Neural cell (in vitro differentiated cells): ENCODE measurements at regions not wholly inside any gene's neighbourhood (a gene's known extent, or its start where the extent isn't known, plus 50 kb on each side); places are given as distances from the start of the nearest gene placed in this dataset.

ENCODE experiments used
- H2AFZ ChIP-seq: fragments of 200-600, 300-800 bp; sonication (generic), shearing (Covaris generic); 2 replicates; pipeline ENCODE4 v1.6.0; 2014; ENCODE audit warnings: low read depth, mild to moderate bottlenecking, antibody characterized with exemption, low read length, moderate library complexity
- H3F3A ChIP-seq: fragments of 200-600 bp; shearing (Covaris generic); 2 replicates; pipeline ENCODE4 v1.6.1; 2016; ENCODE audit warnings: mild to moderate bottlenecking, moderate library complexity, mixed read lengths, antibody characterized with exemption, low read length; ENCODE audit not compliant: insufficient read depth, poor library complexity, severe bottlenecking
- H3K27ac ChIP-seq: fragments of 200-600, 300-800 bp; sonication (generic), shearing (Covaris generic); 2 replicates; pipeline ENCODE4 v1.5.1; 2014; ENCODE audit warnings: mild to moderate bottlenecking, low read length, moderate library complexity
- H3K27me3 ChIP-seq: fragments of 300-800, 200-600 bp; sonication (generic), shearing (Covaris generic); 2 replicates; pipeline ENCODE4 v1.6.0; 2014; ENCODE audit warnings: mild to moderate bottlenecking, low read depth, low read length, moderate library complexity; ENCODE audit not compliant: insufficient read depth
- H3K36me3 ChIP-seq: fragments of 300-800, 200-600 bp; sonication (generic), shearing (Covaris generic); 2 replicates; pipeline ENCODE4 v1.5.1; 2014; ENCODE audit warnings: mild to moderate bottlenecking, antibody characterized with exemption, low read length, moderate library complexity; ENCODE audit not compliant: insufficient read depth
- H3K4me2 ChIP-seq: fragments of 300-800, 200-600 bp; sonication (generic), shearing (Covaris generic); 2 replicates; pipeline ENCODE4 v1.6.0; 2014; ENCODE audit warnings: mild to moderate bottlenecking, low read length
- H3K4me3 ChIP-seq: fragments of 300-800, 200-600 bp; sonication (generic), shearing (Covaris generic); 2 replicates; pipeline ENCODE4 v1.5.1; 2014; ENCODE audit warnings: mild to moderate bottlenecking, low read length, moderate library complexity
- H3K79me2 ChIP-seq: fragments of 200-600 bp; shearing (Covaris generic); replicated peaks from 2 replicates; pipeline ENCODE4 v1.6.0; 2014; ENCODE audit warnings: mild to moderate bottlenecking, low read length, moderate library complexity; ENCODE audit not compliant: insufficient read depth
- H3K9ac ChIP-seq: fragments of 300-800, 200-600 bp; sonication (generic), shearing (Covaris generic); 2 replicates; pipeline ENCODE4 v1.6.1; 2016; ENCODE audit warnings: mild to moderate bottlenecking, low read length, mixed read lengths
- H3K9me2 ChIP-seq: fragments of 200-600 bp; shearing (Covaris generic); 2 replicates; pipeline ENCODE4 v1.6.1; 2016; ENCODE audit warnings: mild to moderate bottlenecking, low read length, mixed read lengths; ENCODE audit not compliant: insufficient read depth
- H3K9me3 ChIP-seq: fragments of 200-600, 300-800 bp; sonication (generic), shearing (Covaris generic); 2 replicates; pipeline ENCODE4 v1.6.1; 2016; ENCODE audit warnings: mild to moderate bottlenecking, mixed run types, low read length, moderate library complexity, mixed read lengths
- H4K20me1 ChIP-seq: fragments of 200-600 bp; shearing (Covaris generic); 2 replicates; pipeline ENCODE4 v1.6.1; 2016; ENCODE audit warnings: mild to moderate bottlenecking, mixed run types; ENCODE audit not compliant: insufficient read depth
- EP300 ChIP-seq: fragments of 450-650 bp; conservative IDR thresholded peaks from 2 replicates; pipeline ENCODE4 v1.6.1; 2014; ENCODE audit warnings: antibody characterized with exemption, mild to moderate bottlenecking, moderate library complexity; ENCODE audit not compliant: poor library complexity, severe bottlenecking
- EZH2 ChIP-seq: fragments of 200-600, 300-800 bp; shearing (Covaris generic), sonication (generic); IDR thresholded peaks from 2 replicates; pipeline ENCODE4 v1.6.1; 2014; ENCODE audit warnings: antibody characterized with exemption, low read length, borderline replicate concordance, mild to moderate bottlenecking; ENCODE audit not compliant: insufficient read depth, poor library complexity, severe bottlenecking
- MXI1 ChIP-seq: fragments of 450-650 bp; conservative IDR thresholded peaks from 2 replicates; pipeline ENCODE4 v1.6.1; 2014; ENCODE audit warnings: antibody characterized with exemption, mild to moderate bottlenecking; ENCODE audit not compliant: poor library complexity, severe bottlenecking
- POLR2AphosphoS5 ChIP-seq: IDR thresholded peaks from 2 replicates; pipeline ENCODE4 v1.6.1; 2012
- RAD21 ChIP-seq: fragments of 450-650 bp; conservative IDR thresholded peaks from 2 replicates; pipeline ENCODE4 v1.6.1; 2014; ENCODE audit warnings: antibody characterized with exemption, mild to moderate bottlenecking, moderate library complexity
- SMC3 ChIP-seq: fragments of 450-650 bp; conservative IDR thresholded peaks from 2 replicates; pipeline ENCODE4 v1.6.1; 2014; ENCODE audit warnings: antibody characterized with exemption, mild to moderate bottlenecking, moderate library complexity; ENCODE audit not compliant: poor library complexity
- TAF1 ChIP-seq: IDR thresholded peaks from 2 replicates; pipeline ENCODE4 v1.6.1; 2012; ENCODE audit warnings: low read depth
- TF ChIP-seq, protein P1 (sequence below): fragments of 450-650 bp; IDR thresholded peaks from 2 replicates; pipeline ENCODE4 v1.5.1; 2014; ENCODE audit warnings: antibody characterized with exemption, mild to moderate bottlenecking, moderate library complexity; ENCODE audit not compliant: poor library complexity, severe bottlenecking
- TF ChIP-seq, protein P2 (sequence below): IDR thresholded peaks from 2 replicates; pipeline ENCODE4 v1.6.1; 2012; ENCODE audit warnings: borderline replicate concordance

- Histone ChIP-seq H3K79me2 (no peaks in the 10 kb centered on the region), H3K27ac (no peak overlapping the region), H3K9me3 (no peaks in the 10 kb centered on the region), H3K27me3 (no peaks in the 10 kb centered on the region), H3K4me2 (no peak overlapping the region), H3K9ac (no peak overlapping the region), H3K36me3 (no peaks in the 10 kb centered on the region), H4K20me1 (no peaks in the 10 kb centered on the region), H2AFZ (no peak overlapping the region), H3K4me3 (no peak overlapping the region), H3F3A (no peaks in the 10 kb centered on the region), H3K9me2 (no peaks in the 10 kb centered on the region)
- TF ChIP-seq SMC3 (no peak), POLR2AphosphoS5 (no peak), EZH2 (no peak), MXI1 (no peak), EP300 (no peak), TAF1 (no peak)
Observed at GRCh38 chr3:40768046-40768445, 243.3 kb downstream of the ZNF621 start.

DNA sequence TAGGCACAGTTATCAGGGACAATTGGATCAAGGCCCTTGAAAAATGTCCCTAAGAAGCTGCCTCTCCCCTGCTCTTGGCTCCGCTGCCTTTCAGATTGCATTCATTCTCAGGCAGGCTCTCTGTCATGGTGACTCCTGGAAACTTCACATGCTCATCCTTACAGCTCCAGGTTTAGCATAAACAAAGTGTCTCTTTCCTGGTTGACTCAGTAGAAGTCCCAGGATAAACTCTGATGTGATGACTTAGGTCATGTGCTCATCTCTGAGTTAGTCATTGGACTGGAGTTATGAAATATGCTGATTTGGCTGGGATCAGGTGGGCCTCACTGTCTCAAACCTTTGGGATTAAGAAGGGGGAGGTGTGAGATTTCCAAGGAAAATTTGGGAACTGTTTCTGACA is 243.8 kb downstream of the ZNF621 start:
- Histone ChIP-seq H4K20me1 (no peaks in the 10 kb centered on the region), H3K4me3 (no peak overlapping the region), H3K36me3 (no peaks in the 10 kb centered on the region), H3K4me2 (no peak overlapping the region), H3K27ac (no peak overlapping the region), H3K9me3 (no peaks in the 10 kb centered on the region), H2AFZ (no peak overlapping the region), H3F3A (no peaks in the 10 kb centered on the region), H3K9ac (no peak overlapping the region), H3K27me3 (no peaks in the 10 kb centered on the region), H3K79me2 (no peaks in the 10 kb centered on the region), H3K9me2 (no peaks in the 10 kb centered on the region)
- no peak for TF ChIP-seq MXI1
- TF ChIP-seq, protein P1, sequence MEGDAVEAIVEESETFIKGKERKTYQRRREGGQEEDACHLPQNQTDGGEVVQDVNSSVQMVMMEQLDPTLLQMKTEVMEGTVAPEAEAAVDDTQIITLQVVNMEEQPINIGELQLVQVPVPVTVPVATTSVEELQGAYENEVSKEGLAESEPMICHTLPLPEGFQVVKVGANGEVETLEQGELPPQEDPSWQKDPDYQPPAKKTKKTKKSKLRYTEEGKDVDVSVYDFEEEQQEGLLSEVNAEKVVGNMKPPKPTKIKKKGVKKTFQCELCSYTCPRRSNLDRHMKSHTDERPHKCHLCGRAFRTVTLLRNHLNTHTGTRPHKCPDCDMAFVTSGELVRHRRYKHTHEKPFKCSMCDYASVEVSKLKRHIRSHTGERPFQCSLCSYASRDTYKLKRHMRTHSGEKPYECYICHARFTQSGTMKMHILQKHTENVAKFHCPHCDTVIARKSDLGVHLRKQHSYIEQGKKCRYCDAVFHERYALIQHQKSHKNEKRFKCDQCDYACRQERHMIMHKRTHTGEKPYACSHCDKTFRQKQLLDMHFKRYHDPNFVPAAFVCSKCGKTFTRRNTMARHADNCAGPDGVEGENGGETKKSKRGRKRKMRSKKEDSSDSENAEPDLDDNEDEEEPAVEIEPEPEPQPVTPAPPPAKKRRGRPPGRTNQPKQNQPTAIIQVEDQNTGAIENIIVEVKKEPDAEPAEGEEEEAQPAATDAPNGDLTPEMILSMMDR: no peak
- TF ChIP-seq TAF1: no peak
- TF ChIP-seq SMC3: no peak
- TF ChIP-seq POLR2AphosphoS5: no peak
- no peak for TF ChIP-seq RAD21
- no peak for TF ChIP-seq EP300
- TF ChIP-seq, protein P2, sequence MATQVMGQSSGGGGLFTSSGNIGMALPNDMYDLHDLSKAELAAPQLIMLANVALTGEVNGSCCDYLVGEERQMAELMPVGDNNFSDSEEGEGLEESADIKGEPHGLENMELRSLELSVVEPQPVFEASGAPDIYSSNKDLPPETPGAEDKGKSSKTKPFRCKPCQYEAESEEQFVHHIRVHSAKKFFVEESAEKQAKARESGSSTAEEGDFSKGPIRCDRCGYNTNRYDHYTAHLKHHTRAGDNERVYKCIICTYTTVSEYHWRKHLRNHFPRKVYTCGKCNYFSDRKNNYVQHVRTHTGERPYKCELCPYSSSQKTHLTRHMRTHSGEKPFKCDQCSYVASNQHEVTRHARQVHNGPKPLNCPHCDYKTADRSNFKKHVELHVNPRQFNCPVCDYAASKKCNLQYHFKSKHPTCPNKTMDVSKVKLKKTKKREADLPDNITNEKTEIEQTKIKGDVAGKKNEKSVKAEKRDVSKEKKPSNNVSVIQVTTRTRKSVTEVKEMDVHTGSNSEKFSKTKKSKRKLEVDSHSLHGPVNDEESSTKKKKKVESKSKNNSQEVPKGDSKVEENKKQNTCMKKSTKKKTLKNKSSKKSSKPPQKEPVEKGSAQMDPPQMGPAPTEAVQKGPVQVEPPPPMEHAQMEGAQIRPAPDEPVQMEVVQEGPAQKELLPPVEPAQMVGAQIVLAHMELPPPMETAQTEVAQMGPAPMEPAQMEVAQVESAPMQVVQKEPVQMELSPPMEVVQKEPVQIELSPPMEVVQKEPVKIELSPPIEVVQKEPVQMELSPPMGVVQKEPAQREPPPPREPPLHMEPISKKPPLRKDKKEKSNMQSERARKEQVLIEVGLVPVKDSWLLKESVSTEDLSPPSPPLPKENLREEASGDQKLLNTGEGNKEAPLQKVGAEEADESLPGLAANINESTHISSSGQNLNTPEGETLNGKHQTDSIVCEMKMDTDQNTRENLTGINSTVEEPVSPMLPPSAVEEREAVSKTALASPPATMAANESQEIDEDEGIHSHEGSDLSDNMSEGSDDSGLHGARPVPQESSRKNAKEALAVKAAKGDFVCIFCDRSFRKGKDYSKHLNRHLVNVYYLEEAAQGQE: no peak
- no peak for TF ChIP-seq EZH2
